Pancreas (tissue), 10 donors: ENCODE measurements at regions not wholly inside any gene's neighbourhood (a gene's known extent, or its start where the extent isn't known, plus 50 kb on each side); places are given as distances from the start of the nearest gene placed in this dataset.
A peak's percentile ranks its signal among the peaks of the same experiment; 100 is the strongest.

Experiments used
- ATAC-seq, 4 donors: fragments of 200-7000 bp; cut with Tn5 transposase; one replicate each; pipeline versions ENCODE4 v1.8.0 to v1.9.1; 2020; ENCODE audit warnings: mild to moderate bottlenecking in 4 of 4, moderate library complexity in 4 of 4
- DNase-seq, 6 donors: peaks; one replicate each; pipeline ENCODE4 v3.0.0-alpha.2; 2020
- FAIRE-seq: peaks from 2 replicates; lab custom pipeline; 2012; peaks lifted over from hg19 to GRCh38; lab: Jason Lieb, UNC
- H3K27ac ChIP-seq, 4 donors: fragments of 200-600 bp; sonication (generic); 1 replicate in 3 of 4; 2 replicates in 1 of 4; pipeline versions ENCODE4 v1.5.0 to v1.8.0; 2020
- H3K27me3 ChIP-seq, 4 donors: fragments of 200-600 bp; one replicate each; pipeline ENCODE4 v1.8.0; 2021
- H3K36me3 ChIP-seq, 3 donors: fragments of 200-600 bp; sonication (generic) in 1 of 3; one replicate each; pipeline versions ENCODE4 v1.5.0 to v1.8.0; 2020 to 2021
- H3K4me1 ChIP-seq, 3 donors: fragments of 200-600 bp; one replicate each; pipeline ENCODE4 v1.8.0; 2021
- H3K4me3 ChIP-seq, 4 donors: fragments of 200-600 bp; sonication (generic) in 2 of 4; one replicate each; pipeline versions ENCODE4 v1.5.0 to v1.8.0; 2020 to 2021
- H3K9me3 ChIP-seq, 4 donors: fragments of 200-600 bp; one replicate each; pipeline ENCODE4 v1.8.0; 2021
- WGBS, 2 donors: extraction: QIAGEN DNeasy Blood & Tissue Kit; methylation state at CpG; one replicate each; pipeline ENCODE4 v1.1.7; 2013; 5-methylcytosine and 5-hydroxymethylcytosine counted together
- intact Hi-C, 3 donors: fragments of 100-400 bp; cut with DNase I; formaldehyde crosslinking; loops; one replicate each; pipeline versions ENCODE4 v1.11.1 to v1.14.2; 2022
- TF ChIP-seq, protein P1 (sequence below), 4 donors: fragments of 200-600 bp; sonication (generic) in 3 of 4; IDR thresholded peaks; one replicate each; pipeline versions ENCODE4 v1.5.0 to v1.8.0; 2021; ENCODE audit warnings: antibody characterized with exemption in 4 of 4
- donor health status: healthy with polysubstance abuse.
- donor health status: DM: no; HTN: no; CAD: no; lungs with moderate emphysema.
- donor health status: DM: no; HTN: no; CAD: no.
- donor health status: control.
- donor health status: control.
- donor health status: Bipolar disorder and iron deficiency.
- donor health status: DM: yes; HTN: yes; CAD: no.
- donor health status: DM: no; HTN: no; CAD: no.
- donor health status: DM: no; HTN: no; CAD: no.
- donor health status: DM: yes; HTN: yes; CAD: no.

DNA sequence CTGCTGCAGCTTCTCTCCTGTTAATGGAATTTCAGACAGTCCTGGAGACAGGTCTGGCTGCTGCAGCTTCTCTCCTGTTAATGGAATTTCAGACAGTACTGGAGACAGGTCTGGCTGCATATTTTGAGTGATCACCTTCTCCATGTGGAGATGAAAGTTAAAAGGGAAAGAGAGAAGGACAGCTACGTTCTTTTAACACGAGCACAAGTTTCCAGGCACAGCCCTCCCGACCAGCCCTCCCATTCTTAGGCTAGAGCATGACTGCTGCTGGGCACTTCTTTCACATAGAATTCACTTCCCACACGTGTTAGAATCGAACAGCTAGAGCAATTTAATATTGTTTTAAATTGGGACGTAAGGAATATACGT lies 133.3 kb upstream of the DMRT1 start:
- Histone ChIP-seq H3K9me3 (no peaks in the 10 kb centered on the region), H3K4me1 (peaks cover 12 to 21% (median 14%) of the 10 kb centered on the region in 3 donors), H3K36me3 (peaks cover 5 to 24% (median 6%) of the 10 kb centered on the region in 3 donors), H3K27ac (peak overlapping the region; percentile 19 to 84 (median 61)), H3K4me3 (peak overlapping the region in 3 of 4 donors; percentile 0 to 44 (median 32)), H3K27me3 (no peaks in the 10 kb centered on the region)
- TF ChIP-seq, protein P1, sequence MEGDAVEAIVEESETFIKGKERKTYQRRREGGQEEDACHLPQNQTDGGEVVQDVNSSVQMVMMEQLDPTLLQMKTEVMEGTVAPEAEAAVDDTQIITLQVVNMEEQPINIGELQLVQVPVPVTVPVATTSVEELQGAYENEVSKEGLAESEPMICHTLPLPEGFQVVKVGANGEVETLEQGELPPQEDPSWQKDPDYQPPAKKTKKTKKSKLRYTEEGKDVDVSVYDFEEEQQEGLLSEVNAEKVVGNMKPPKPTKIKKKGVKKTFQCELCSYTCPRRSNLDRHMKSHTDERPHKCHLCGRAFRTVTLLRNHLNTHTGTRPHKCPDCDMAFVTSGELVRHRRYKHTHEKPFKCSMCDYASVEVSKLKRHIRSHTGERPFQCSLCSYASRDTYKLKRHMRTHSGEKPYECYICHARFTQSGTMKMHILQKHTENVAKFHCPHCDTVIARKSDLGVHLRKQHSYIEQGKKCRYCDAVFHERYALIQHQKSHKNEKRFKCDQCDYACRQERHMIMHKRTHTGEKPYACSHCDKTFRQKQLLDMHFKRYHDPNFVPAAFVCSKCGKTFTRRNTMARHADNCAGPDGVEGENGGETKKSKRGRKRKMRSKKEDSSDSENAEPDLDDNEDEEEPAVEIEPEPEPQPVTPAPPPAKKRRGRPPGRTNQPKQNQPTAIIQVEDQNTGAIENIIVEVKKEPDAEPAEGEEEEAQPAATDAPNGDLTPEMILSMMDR (IDR thresholded peaks at IDR 0.05), result no peak
- FAIRE-seq, result no peak
- DNase-seq, result peak in 1 of 6 donors; percentile 27
- 6 to 9% methylated on average over 7 of the region's 7 CpGs for WGBS, 2 donors
- intact Hi-C loops, result no loop called here
- peak; percentile 24 to 46 (median 29) for ATAC-seq

DNA sequence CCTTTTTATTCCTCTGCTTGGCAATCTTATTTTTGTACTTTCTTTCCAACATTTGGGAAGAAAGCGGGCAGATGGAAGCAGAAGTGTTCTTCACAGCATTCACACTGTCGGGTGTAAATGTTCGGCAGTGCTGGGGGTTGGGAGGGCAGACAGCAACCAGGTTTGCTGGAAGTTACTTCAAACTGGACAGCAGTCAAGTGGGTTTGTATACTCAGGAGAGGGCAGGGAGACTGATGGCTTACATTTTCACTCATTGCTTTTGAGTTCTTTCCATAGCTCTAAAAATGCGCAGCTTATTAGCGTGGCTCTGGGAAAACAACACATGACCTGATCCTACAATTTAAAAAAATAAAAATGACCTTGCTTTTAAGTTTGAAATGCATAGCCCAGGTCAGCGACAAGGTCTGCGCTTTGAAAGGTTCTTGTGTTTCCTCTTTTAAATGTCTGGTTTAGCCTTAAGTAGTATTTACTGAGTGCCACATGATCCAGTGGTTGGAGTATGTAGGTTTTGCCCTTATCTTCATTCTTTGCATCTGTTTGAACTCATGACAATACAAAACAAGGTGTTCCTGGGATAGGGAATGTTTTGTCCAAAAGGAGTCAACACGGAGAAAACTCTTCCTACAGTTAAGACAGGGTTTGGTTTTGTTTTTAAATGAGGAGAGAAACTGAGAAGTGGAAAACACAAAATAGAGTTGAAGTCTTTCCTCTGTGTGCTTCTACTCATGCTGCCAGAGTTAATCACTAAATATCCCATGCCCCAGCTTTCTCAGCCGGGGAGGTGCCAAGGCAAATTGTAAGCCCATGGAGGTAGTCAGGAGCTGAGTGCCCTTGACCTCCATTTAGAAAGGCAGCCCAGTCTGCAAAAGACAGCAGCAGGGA lies 132.7 kb upstream of the DMRT1 start:
- peak; percentile 47 to 69 (median 58) for ATAC-seq
- intact Hi-C loops, result no loop called here
- Histone ChIP-seq H3K4me3 (peak overlapping the region in 3 of 4 donors; percentile 0 to 44 (median 32)), H3K9me3 (no peaks in the 10 kb centered on the region), H3K4me1 (peaks cover 14 to 21% (median 14%) of the 10 kb centered on the region in 3 donors), H3K27ac (peak overlapping the region; percentile 19 to 84 (median 61)), H3K27me3 (no peaks in the 10 kb centered on the region), H3K36me3 (peaks cover 5 to 27% (median 6%) of the 10 kb centered on the region in 3 donors)
- peak in 2 of 6 donors; percentile 45 to 60 for DNase-seq
- FAIRE-seq, result no peak
- 8 to 11% methylated on average over 9 of the region's 9 CpGs for WGBS, 2 donors
- TF ChIP-seq, protein P1 (IDR thresholded peaks at IDR 0.05), result no peak

- Histone ChIP-seq H3K36me3 (peaks cover 5 to 27% (median 6%) of the 10 kb centered on the region in 3 donors), H3K4me1 (peaks cover 10 to 30% (median 22%) of the 10 kb centered on the region in 3 donors), H3K27me3 (no peaks in the 10 kb centered on the region), H3K27ac (no peak overlapping the region), H3K9me3 (no peaks in the 10 kb centered on the region), H3K4me3 (no peak overlapping the region)
- ATAC-seq (no peak), DNase-seq (no peak), FAIRE-seq (no peak)
- TF ChIP-seq, protein P1 (IDR thresholded peaks at IDR 0.05), result no peak
- intact Hi-C loops, result no loop called here
- 92 to 95% methylated on average over 14 of the region's 14 CpGs for WGBS, 2 donors
These were observed 130.3 kb upstream of the DMRT1 start for GRCh38 chr9:710951-711745.

- ATAC-seq, result no peak
- Histone ChIP-seq H3K27me3 (no peaks in the 10 kb centered on the region), H3K27ac (no peak overlapping the region), H3K36me3 (peaks cover 5 to 27% (median 6%) of the 10 kb centered on the region in 3 donors), H3K4me1 (peaks cover 18 to 32% (median 27%) of the 10 kb centered on the region in 3 donors), H3K9me3 (no peaks in the 10 kb centered on the region), H3K4me3 (no peak overlapping the region)
- intact Hi-C loops, result no loop called here
- WGBS, 2 donors, result 93 to 95% methylated on average over 22 of the region's 22 CpGs
- TF ChIP-seq, protein P1 (IDR thresholded peaks at IDR 0.05), result no peak
- DNase-seq, result no peak
- FAIRE-seq, result no peak
These were observed 129.5 kb upstream of the DMRT1 start for GRCh38 chr9:711761-712553.
